CD4-positive, CD25-positive, alpha-beta regulatory T cell (primary cell): ENCODE measurements at regions not wholly inside any gene's neighbourhood (a gene's known extent, or its start where the extent isn't known, plus 50 kb on each side); places are given as distances from the start of the nearest gene placed in this dataset.

Source experiments
- ATAC-seq, 2 donors: fragments of 150-1000 bp; cut with Tn5 transposase; one replicate each; pipeline ENCODE4 v1.10.0; 2021; ENCODE audit warnings: low read depth in 2 of 2, moderate number of reproducible peaks in 2 of 2, moderate library complexity in 1 of 2
- DNase-seq, 3 donors: peaks; one replicate each; pipeline versions ENCODE4 v3.0.0 to v3.0.0-alpha.2; 2012 to 2022; ENCODE audit warnings: mixed read lengths in 1 of 3
- H3K27ac ChIP-seq: one replicate; pipeline ENCODE4 v1.7.0; 2013; ENCODE audit warnings: mild to moderate bottlenecking, low read length; ENCODE audit not compliant: insufficient read depth, poor library complexity, severe bottlenecking
- H3K27me3 ChIP-seq: one replicate; pipeline ENCODE4 v1.7.0; 2013; ENCODE audit warnings: low read length; ENCODE audit not compliant: control insufficient read depth, insufficient read depth
- H3K36me3 ChIP-seq: one replicate; pipeline ENCODE4 v1.7.0; 2013; ENCODE audit warnings: mild to moderate bottlenecking, low read length, moderate library complexity; ENCODE audit not compliant: control insufficient read depth, insufficient read depth
- H3K4me1 ChIP-seq: 2 replicates; pipeline ENCODE4 v1.7.0; 2013; ENCODE audit warnings: mild to moderate bottlenecking, low read length; ENCODE audit not compliant: insufficient read depth, control insufficient read depth, poor library complexity, severe bottlenecking
- H3K4me3 ChIP-seq: one replicate; pipeline ENCODE4 v1.7.0; 2013; ENCODE audit warnings: low read depth, mild to moderate bottlenecking, low read length, moderate library complexity
- H3K9me3 ChIP-seq, 2 experiments: 1 replicate in 1 of 2; 2 replicates in 1 of 2; pipeline ENCODE4 v1.7.0; 2013; ENCODE audit warnings: low read length in 2 of 2, mild to moderate bottlenecking in 1 of 2, moderate library complexity in 1 of 2; ENCODE audit not compliant: control insufficient read depth in 2 of 2
- H3K27ac Mint-ChIP-seq, 3 donors: one replicate each; pipeline ENCODE4 v1.8.0; 2020 to 2022; ENCODE audit warnings: mild to moderate bottlenecking in 3 of 3, mixed read lengths in 3 of 3, moderate library complexity in 2 of 3
- H3K27me3 Mint-ChIP-seq: one replicate; pipeline ENCODE4 v1.8.0; 2022; ENCODE audit warnings: mild to moderate bottlenecking, mixed read lengths
- H3K36me3 Mint-ChIP-seq: one replicate; pipeline ENCODE4 v1.8.0; 2020; ENCODE audit warnings: mixed read lengths
- H3K4me1 Mint-ChIP-seq, 4 donors: one replicate each; pipeline ENCODE4 v1.8.0; 2020 to 2022; ENCODE audit warnings: mixed read lengths in 4 of 4, mild to moderate bottlenecking in 1 of 4
- H3K4me3 Mint-ChIP-seq, 4 donors: one replicate each; pipeline ENCODE4 v1.8.0; 2020 to 2022; ENCODE audit warnings: mild to moderate bottlenecking in 4 of 4, mixed read lengths in 4 of 4, moderate library complexity in 3 of 4
- H3K9me3 Mint-ChIP-seq, 7 donors: one replicate each; pipeline ENCODE4 v1.8.0; 2020 to 2022; ENCODE audit warnings: mixed read lengths in 7 of 7, mild to moderate bottlenecking in 3 of 7, moderate library complexity in 2 of 7

DNA sequence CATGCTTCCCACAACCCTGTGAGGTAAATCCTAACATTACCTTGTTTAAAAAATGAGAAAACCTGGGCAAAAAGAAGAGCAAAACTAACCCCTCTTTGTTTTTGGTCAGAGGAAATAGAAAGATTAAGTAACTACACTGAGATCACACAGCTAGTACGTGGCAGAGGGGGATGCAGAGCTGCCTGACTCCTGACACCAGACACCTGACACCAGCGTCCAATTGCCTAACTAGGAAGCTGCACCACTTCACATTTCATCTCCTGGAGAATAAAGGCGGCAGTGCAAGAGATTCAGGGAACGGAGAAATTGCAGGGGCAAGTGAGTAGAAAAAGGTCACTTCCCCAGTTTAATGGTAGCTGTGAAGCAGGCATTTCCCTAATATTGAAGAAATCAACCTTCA is 229.3 kb upstream of the PTBP2 start:
- Mint-ChIP-seq H3K27me3 (no peaks in the 10 kb centered on the region), H3K9me3 (peaks cover 0 to 5% (median 0%) of the 10 kb centered on the region in 7 donors), H3K27ac (no peak overlapping the region), H3K4me1 (peaks cover 0 to 6% (median 0%) of the 10 kb centered on the region in 4 donors), H3K36me3 (no peaks in the 10 kb centered on the region), H3K4me3 (no peak overlapping the region)
- no peaks in the 10 kb centered on the region for H3K36me3 ChIP-seq
- H3K4me1 ChIP-seq: no peaks in the 10 kb centered on the region
- H3K9me3 ChIP-seq: no peaks in the 10 kb centered on the region
- no peak overlapping the region for H3K4me3 ChIP-seq
- H3K27me3 ChIP-seq: no peaks in the 10 kb centered on the region
- H3K27ac ChIP-seq: no peak overlapping the region
- ATAC-seq: no peak
- no peak for DNase-seq

DNA sequence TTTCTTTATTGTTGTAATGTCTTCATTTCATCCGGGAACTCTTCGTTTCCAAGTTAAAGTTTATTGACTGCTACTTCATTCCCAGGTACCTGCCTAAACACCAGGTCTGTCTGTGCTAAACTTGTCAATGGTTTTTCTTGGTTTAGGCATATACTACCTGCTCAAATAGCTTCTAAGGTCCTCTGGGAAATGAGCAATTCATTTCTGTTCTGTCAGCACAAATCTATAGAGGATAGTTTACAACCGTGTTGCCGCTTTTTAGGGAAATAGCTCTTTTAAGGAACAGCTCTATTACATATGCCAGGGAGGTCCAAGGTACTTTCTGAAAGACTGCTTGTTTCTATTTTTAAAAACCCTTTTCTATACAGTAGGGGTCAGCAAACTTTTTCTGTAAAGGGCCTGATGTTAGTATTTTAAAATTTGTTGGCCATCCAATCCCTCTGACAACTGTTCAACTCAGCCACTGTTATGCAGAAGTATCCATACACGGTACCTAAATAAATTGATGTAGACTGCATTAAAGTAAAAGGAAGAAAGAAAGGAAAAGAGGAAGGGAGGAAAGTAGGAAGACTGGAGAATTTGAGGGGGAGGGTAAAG is 222.7 kb upstream of the PTBP2 start:
- H3K27ac Mint-ChIP-seq: no peak overlapping the region

DNA sequence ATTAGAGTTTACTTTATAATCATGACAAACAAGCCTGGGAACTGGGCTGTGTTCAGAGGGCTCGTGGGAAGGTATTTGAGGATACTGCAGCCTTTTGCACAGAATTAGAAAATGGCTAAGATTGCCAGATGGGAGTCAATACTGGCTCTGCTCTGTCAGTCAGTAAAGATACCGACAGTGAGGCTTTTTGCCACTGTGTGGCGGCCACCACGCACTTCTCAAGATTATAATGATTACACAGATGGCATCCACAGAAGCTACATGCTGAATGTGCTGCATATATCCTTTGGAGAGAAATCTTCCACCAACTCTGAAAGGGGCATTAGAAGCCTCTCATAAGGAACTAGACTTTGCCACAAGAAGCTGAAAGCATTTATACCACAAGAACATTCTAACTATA is 213.4 kb upstream of the PTBP2 start:
- ATAC-seq (no peak), DNase-seq (no peak)
- Histone ChIP-seq H3K4me3 (no peak overlapping the region), H3K9me3 (no peaks in the 10 kb centered on the region), H3K27me3 (no peaks in the 10 kb centered on the region), H3K27ac (no peak overlapping the region), H3K4me1 (no peaks in the 10 kb centered on the region), H3K36me3 (no peaks in the 10 kb centered on the region)
- Mint-ChIP-seq H3K4me3 (no peak overlapping the region), H3K27me3 (no peaks in the 10 kb centered on the region), H3K4me1 (no peaks in the 10 kb centered on the region), H3K9me3 (peaks cover 0 to 2% (median 0%) of the 10 kb centered on the region in 7 donors), H3K36me3 (no peaks in the 10 kb centered on the region), H3K27ac (no peak overlapping the region)

More for the DNA sequence above, 222.7 kb upstream of the PTBP2 start:
- Mint-ChIP-seq H3K9me3 (peaks cover 0 to 1% (median 0%) of the 10 kb centered on the region in 7 donors), H3K4me3 (no peak overlapping the region), H3K36me3 (no peaks in the 10 kb centered on the region), H3K4me1 (peaks cover 0 to 6% (median 0%) of the 10 kb centered on the region in 4 donors), H3K27me3 (peaks cover 4% of the 10 kb centered on the region)
- Histone ChIP-seq H3K4me3 (no peak overlapping the region), H3K9me3 (no peaks in the 10 kb centered on the region), H3K4me1 (no peaks in the 10 kb centered on the region), H3K36me3 (no peaks in the 10 kb centered on the region), H3K27ac (no peak overlapping the region), H3K27me3 (no peaks in the 10 kb centered on the region)
- peak in 1 of 2 donors; percentile 16 for ATAC-seq
- no peak for DNase-seq

DNA sequence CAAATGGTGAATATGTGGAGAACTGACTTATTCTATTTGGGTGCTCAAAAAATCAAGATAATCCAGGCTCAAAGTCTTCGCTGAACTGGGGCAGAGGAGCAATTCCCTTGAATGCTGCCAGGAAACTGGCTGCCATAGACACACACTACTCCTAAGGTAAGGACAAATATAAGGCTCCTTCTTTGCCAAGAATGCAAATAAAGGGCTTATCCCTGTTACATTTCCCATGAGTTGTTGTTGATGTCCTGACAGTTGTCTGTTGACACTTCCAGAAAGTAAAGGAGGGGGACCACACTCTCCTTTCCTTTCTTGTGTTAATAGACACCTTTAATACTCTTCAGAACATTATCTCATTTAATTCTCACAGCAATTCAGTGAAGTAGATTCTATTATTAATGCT is 212.2 kb upstream of the PTBP2 start:
- H3K4me3 Mint-ChIP-seq: no peak overlapping the region
- H3K36me3 Mint-ChIP-seq: no peaks in the 10 kb centered on the region
- H3K27ac Mint-ChIP-seq: no peak overlapping the region
- peaks cover 0 to 2% (median 0%) of the 10 kb centered on the region in 7 donors for H3K9me3 Mint-ChIP-seq
- no peaks in the 10 kb centered on the region for H3K27me3 ChIP-seq
- H3K4me1 Mint-ChIP-seq: no peaks in the 10 kb centered on the region
- no peak for DNase-seq
- H3K27me3 Mint-ChIP-seq: no peaks in the 10 kb centered on the region
- H3K9me3 ChIP-seq: no peaks in the 10 kb centered on the region
- H3K27ac ChIP-seq: no peak overlapping the region
- H3K4me1 ChIP-seq: no peaks in the 10 kb centered on the region
- no peak for ATAC-seq
- H3K4me3 ChIP-seq: no peak overlapping the region
- no peaks in the 10 kb centered on the region for H3K36me3 ChIP-seq

DNA sequence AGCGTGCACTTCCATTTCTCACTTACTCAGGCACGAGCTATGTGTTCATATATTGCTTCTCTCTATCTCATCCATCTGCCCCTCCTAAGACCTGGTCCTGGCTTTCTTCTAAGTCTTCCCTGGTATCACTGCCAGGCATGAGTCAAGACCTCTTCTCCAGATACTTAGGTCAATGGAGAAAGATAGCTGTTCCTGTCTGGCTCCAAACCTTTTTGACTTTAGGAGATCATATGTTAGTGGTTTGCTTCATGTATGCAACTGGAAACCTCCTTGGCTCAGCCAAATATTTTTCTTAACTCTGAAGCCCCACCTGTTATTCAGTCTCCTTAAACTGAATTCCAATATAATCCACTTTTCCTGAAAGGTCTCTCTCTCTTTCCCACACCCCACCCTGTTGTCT is 211.6 kb upstream of the PTBP2 start:
- no peaks in the 10 kb centered on the region for H3K36me3 ChIP-seq
- H3K9me3 ChIP-seq: no peaks in the 10 kb centered on the region
- no peak overlapping the region for H3K27ac ChIP-seq
- H3K27ac Mint-ChIP-seq: no peak overlapping the region
- peaks cover 0 to 2% (median 0%) of the 10 kb centered on the region in 7 donors for H3K9me3 Mint-ChIP-seq
- H3K4me1 Mint-ChIP-seq: no peaks in the 10 kb centered on the region
- H3K27me3 Mint-ChIP-seq: no peaks in the 10 kb centered on the region
- H3K36me3 Mint-ChIP-seq: no peaks in the 10 kb centered on the region
- H3K4me1 ChIP-seq: no peaks in the 10 kb centered on the region
- no peak overlapping the region for H3K4me3 Mint-ChIP-seq
- ATAC-seq: no peak
- H3K4me3 ChIP-seq: no peak overlapping the region
- no peak for DNase-seq
- no peaks in the 10 kb centered on the region for H3K27me3 ChIP-seq

DNA sequence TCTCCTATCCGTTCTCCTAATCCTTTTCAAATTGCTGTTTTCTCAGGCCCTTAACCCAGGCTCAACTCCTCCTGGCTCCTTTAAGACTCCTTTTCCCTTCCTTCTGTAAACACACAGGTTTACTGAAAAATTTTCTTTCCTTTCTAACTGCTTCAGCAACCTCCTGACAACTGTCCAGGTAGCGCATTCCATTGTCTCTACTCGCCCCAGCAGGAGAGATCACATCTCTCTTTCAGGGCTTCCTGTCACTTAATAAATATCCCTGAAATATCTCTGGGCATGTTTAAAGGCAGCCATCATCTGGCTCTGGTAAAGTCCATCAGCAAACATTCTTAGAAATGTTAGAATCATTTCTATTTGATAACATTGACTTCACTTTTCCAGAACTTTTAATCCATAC is 211.2 kb upstream of the PTBP2 start:
- no peaks in the 10 kb centered on the region for H3K36me3 ChIP-seq
- no peak for ATAC-seq

DNA sequence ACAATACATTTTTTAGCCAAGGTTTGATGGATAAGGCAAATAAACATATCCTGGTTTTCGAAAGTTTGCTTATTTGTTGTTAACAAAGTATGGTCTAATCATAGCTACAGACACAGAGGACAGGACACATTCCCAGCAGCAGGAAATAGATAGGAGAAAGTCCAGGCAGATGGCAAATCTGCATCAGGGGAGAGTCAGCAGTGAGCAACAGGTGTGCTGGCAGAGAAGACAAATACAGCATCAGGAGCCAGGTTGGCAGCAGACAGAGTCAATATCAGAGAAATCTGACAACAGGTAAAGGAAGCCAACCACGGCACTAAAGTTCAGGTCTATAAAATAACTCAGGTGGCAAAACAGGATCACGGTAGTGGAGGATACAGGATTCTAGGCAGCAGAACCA is 210.7 kb upstream of the PTBP2 start:
- Histone ChIP-seq H3K9me3 (no peaks in the 10 kb centered on the region), H3K27me3 (no peaks in the 10 kb centered on the region), H3K4me1 (no peaks in the 10 kb centered on the region), H3K36me3 (no peaks in the 10 kb centered on the region), H3K27ac (no peak overlapping the region), H3K4me3 (no peak overlapping the region)
- no peak for DNase-seq
- peaks cover 0 to 2% (median 0%) of the 10 kb centered on the region in 7 donors for H3K9me3 Mint-ChIP-seq
- no peaks in the 10 kb centered on the region for H3K36me3 Mint-ChIP-seq
- H3K4me3 Mint-ChIP-seq: no peak overlapping the region
- no peaks in the 10 kb centered on the region for H3K4me1 Mint-ChIP-seq
- H3K27me3 Mint-ChIP-seq: no peaks in the 10 kb centered on the region
- ATAC-seq: no peak
- H3K27ac Mint-ChIP-seq: no peak overlapping the region

More for the DNA sequence above, 211.2 kb upstream of the PTBP2 start:
- no peak overlapping the region for H3K27ac Mint-ChIP-seq
- no peaks in the 10 kb centered on the region for H3K36me3 Mint-ChIP-seq
- H3K27ac ChIP-seq: no peak overlapping the region
- no peaks in the 10 kb centered on the region for H3K27me3 ChIP-seq
- H3K4me1 ChIP-seq: no peaks in the 10 kb centered on the region
- no peaks in the 10 kb centered on the region for H3K27me3 Mint-ChIP-seq
- peaks cover 0 to 2% (median 0%) of the 10 kb centered on the region in 7 donors for H3K9me3 Mint-ChIP-seq
- no peaks in the 10 kb centered on the region for H3K4me1 Mint-ChIP-seq
- H3K4me3 Mint-ChIP-seq: no peak overlapping the region
- no peaks in the 10 kb centered on the region for H3K9me3 ChIP-seq
- no peak overlapping the region for H3K4me3 ChIP-seq
- DNase-seq: no peak

DNA sequence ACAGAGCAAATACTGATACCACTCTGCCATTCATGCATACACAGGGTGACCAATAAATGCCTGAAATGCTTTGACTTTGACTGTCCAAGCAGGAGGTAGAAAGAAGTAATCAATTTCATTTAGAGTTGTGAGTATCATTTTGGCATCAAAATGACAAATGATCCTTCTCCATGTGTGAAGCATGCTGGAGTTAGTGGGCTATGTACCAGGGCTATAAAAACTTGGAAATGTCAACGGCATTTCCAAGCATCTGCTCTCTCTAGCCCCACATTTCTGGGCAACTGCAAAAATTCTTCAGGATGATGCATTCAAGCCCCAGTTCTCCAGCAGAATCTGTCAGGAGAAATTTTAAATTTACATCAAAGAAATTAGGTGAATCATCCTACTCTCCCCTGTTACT is 208.4 kb upstream of the PTBP2 start:
- H3K27me3 ChIP-seq: no peaks in the 10 kb centered on the region
- H3K27ac ChIP-seq: no peak overlapping the region
- Mint-ChIP-seq H3K27me3 (no peaks in the 10 kb centered on the region), H3K4me1 (no peaks in the 10 kb centered on the region), H3K36me3 (no peaks in the 10 kb centered on the region), H3K27ac (no peak overlapping the region), H3K9me3 (peaks cover 0 to 2% (median 0%) of the 10 kb centered on the region in 7 donors), H3K4me3 (no peak overlapping the region)
- no peak for DNase-seq
- H3K9me3 ChIP-seq: no peaks in the 10 kb centered on the region
- H3K4me3 ChIP-seq: no peak overlapping the region
- no peaks in the 10 kb centered on the region for H3K36me3 ChIP-seq
- no peaks in the 10 kb centered on the region for H3K4me1 ChIP-seq
- ATAC-seq: no peak
